Natural killer cell treated with Interleukin-12 subunit alpha and Interleukin-12 subunit beta and Interleukin-15 and Interleukin-18, amount 100 ng/mL, for 72 hours (primary cell): ENCODE measurements at regions not wholly inside any gene's neighbourhood (a gene's known extent, or its start where the extent isn't known, plus 50 kb on each side); places are given as distances from the start of the nearest gene placed in this dataset.

ENCODE experiments used
- ATAC-seq, 2 donors: fragments of 150-1000 bp; cut with Tn5 transposase in 1 of 2; sonication (Bioruptor Pico), chemical (Tn5 transposase) in 1 of 2; 2 replicates each; pipeline ENCODE4 v1.10.0; 2021
- DNase-seq: peaks from one replicate; pipeline ENCODE4 v3.0.0; 2022; ENCODE audit warnings: low spot score
- H3K27ac Mint-ChIP-seq, 2 donors: 1 replicate in 1 of 2; 2 replicates in 1 of 2; pipeline ENCODE4 v1.8.0; 2022; ENCODE audit warnings: mixed read lengths in 2 of 2, mild to moderate bottlenecking in 1 of 2, moderate library complexity in 1 of 2
- H3K27me3 Mint-ChIP-seq, 2 donors: 1 replicate in 1 of 2; 2 replicates in 1 of 2; pipeline ENCODE4 v1.8.0; 2022; ENCODE audit warnings: mixed read lengths in 2 of 2
- H3K36me3 Mint-ChIP-seq: one replicate; pipeline ENCODE4 v1.8.0; 2022; ENCODE audit warnings: mixed read lengths
- H3K4me1 Mint-ChIP-seq, 2 donors: 1 replicate in 1 of 2; 2 replicates in 1 of 2; pipeline ENCODE4 v1.8.0; 2022; ENCODE audit warnings: low read depth in 2 of 2, mixed read lengths in 2 of 2, mild to moderate bottlenecking in 1 of 2
- H3K4me3 Mint-ChIP-seq: one replicate; pipeline ENCODE4 v1.8.0; 2022; ENCODE audit warnings: mixed read lengths
- H3K9me3 Mint-ChIP-seq: 2 replicates; pipeline ENCODE4 v1.8.0; 2022; ENCODE audit warnings: mixed read lengths

DNA sequence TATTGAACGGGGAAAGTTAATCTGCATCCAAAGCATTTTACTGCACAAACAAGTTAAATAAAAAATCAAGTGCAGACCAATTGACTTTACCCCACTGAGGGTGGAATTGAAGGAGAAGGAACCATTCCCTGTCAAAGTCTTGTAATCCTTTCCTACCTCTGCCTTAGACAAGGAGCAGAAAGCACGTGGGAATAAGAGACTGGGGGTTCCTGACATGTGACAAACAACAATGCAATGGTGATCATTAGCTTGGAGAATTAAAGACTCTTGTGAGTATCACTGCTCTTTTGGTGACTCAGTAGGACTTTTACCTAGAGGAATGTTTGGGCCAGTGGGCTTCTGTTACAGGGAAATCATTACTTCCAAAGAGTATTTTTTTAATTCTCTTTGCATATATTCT lies 779.5 kb downstream of the TLR4 start:
- DNase-seq (no peak), ATAC-seq (no peak)
- Mint-ChIP-seq H3K9me3 (peaks cover 20% of the 10 kb centered on the region), H3K4me3 (no peak overlapping the region), H3K36me3 (no peaks in the 10 kb centered on the region), H3K27ac (no peak overlapping the region), H3K4me1 (no peaks in the 10 kb centered on the region), H3K27me3 (no peaks in the 10 kb centered on the region)

DNA sequence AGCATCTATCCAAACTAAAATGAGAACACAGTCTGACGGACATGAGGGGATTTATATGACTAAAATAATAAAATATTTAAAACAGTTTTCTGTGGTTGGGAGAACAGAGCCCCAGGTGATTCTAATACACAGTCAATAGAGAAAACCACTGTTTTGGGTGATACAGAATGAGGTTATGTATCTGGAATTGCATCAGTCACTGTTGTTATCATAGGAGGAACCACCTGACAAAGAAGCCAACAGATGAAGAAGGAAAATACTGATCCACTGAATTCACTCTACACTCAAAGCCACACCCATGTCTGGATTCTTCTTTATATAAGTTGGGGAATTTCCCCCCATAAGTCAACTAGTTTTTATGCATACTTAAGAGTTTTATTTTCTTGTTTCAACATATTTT lies 799.0 kb downstream of the TLR4 start:
- H3K27ac Mint-ChIP-seq: no peak overlapping the region
- H3K27me3 Mint-ChIP-seq: no peaks in the 10 kb centered on the region
- peaks cover 13% of the 10 kb centered on the region for H3K36me3 Mint-ChIP-seq
- H3K9me3 Mint-ChIP-seq: peaks cover 37% of the 10 kb centered on the region
- ATAC-seq (no peak), DNase-seq (no peak)
- no peak overlapping the region for H3K4me3 Mint-ChIP-seq
- H3K4me1 Mint-ChIP-seq: no peaks in the 10 kb centered on the region

DNA sequence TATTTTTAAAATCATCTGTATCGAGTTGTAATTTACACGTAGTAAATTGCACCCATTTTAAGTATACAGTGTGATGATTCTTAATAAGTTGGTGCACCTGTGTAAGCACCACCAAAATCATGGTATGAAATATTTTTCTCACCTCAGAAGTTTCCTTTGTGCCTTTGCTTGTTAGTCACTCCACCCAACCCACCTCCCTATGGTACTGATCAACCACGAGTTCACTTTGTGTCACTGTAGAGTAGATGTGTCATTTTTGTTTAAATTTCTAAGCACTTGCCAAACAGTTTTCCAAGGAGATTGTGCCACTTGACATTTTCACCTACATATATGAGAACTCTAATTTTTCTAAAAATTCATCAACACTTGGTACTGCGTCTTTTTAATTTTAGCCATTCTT lies 806.5 kb downstream of the TLR4 start:
- Mint-ChIP-seq H3K27ac (no peak overlapping the region), H3K4me3 (no peak overlapping the region), H3K27me3 (no peaks in the 10 kb centered on the region), H3K9me3 (peaks cover 19% of the 10 kb centered on the region), H3K4me1 (no peaks in the 10 kb centered on the region), H3K36me3 (peaks cover 2% of the 10 kb centered on the region)
- DNase-seq (no peak), ATAC-seq (no peak)

DNA sequence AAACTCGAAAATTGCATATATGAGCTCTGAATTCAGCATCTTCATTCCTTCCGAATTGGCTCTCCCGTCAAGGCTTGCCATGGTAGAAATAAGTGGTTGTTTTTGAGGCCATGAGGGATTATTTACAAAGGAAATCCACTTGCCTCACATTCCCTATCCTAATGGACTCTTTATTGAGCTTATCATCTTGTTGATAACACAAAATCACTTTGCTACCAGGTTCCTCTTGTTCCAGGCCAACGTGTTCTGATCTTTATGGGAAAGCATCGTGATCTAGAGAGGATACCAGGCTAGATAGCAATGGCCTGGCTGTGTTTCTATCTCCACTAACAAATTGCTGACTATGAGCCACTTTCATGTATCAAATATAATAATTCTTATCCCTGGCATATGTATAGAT lies 811.7 kb downstream of the TLR4 start:
- Mint-ChIP-seq H3K27me3 (no peaks in the 10 kb centered on the region), H3K36me3 (no peaks in the 10 kb centered on the region), H3K9me3 (peaks cover 7% of the 10 kb centered on the region), H3K4me3 (no peak overlapping the region), H3K4me1 (no peaks in the 10 kb centered on the region), H3K27ac (no peak overlapping the region)
- ATAC-seq: no peak
- DNase-seq: no peak

DNA sequence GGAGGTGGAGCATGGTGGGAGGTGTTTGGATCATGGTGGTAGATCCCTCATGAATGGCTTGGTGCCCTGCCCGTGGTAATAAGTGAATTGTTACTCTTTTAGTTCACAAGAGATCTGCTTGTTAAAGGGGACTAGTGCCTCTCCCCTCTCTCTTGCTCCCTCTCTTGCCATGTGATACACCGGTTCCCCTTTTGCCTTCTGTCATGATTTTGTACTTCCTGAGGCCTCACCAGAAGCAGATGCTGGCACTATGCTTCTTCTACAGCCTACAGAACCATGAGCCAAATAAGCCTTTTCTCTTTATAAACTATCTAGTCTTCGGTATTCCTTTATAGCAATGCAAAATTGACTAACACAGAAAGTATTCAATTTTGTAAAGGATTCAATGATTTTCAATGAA lies 817.1 kb downstream of the TLR4 start:
- H3K27me3 Mint-ChIP-seq: no peaks in the 10 kb centered on the region
- H3K4me3 Mint-ChIP-seq: no peak overlapping the region

DNA sequence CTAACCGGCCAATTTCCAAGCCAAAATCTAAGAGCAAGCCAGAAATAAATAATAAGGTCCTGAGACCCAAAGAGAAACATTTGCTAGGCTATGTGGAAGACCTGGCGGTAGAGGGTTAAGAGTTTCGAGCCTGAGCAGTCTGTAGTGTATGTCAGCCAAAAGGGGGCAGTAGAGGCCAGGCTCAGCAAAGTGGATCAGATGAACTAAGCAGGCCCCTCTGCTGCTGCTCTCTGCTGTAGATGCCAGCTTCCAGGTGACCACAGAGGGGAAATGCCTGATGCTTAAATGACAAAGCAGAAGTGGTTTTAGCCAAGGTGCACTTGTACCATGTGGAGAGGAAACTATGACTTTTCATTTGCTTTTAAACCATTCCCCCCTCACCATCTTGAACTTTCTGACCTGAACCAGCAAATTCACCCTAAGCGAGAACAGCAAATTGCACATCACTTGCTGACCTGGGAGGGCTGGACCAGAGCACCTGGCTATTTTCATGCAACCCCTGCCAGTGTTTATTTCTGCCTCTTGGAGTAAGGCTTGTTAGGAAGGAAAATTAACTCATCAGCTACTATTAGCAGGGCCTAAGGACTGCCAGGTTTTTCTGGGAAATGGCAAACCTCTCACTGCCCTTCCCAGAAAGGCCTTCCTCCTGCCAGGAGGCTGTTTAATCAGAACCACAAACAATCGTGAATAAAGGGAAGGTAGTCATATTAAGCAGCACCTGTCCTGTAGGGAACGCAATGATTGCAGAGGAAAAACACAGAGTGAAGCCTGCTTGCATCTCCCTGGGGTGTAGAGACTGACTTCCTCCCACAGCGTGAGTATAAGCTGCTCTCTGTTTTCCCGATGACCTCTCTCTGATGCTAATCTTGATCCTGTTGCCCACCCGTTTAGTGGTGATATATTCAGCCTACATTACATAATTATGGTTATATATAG lies 818.2 kb downstream of the TLR4 start:
- Mint-ChIP-seq H3K36me3 (no peaks in the 10 kb centered on the region), H3K27me3 (no peaks in the 10 kb centered on the region), H3K27ac (no peak overlapping the region), H3K4me1 (no peaks in the 10 kb centered on the region), H3K4me3 (no peak overlapping the region), H3K9me3 (peaks cover 12% of the 10 kb centered on the region)
- DNase-seq: no peak
- ATAC-seq: no peak

More for the DNA sequence above, 817.1 kb downstream of the TLR4 start:
- Mint-ChIP-seq H3K36me3 (no peaks in the 10 kb centered on the region), H3K27ac (no peak overlapping the region), H3K9me3 (peaks cover 12% of the 10 kb centered on the region), H3K4me1 (no peaks in the 10 kb centered on the region)
- ATAC-seq: no peak
- DNase-seq: no peak

DNA sequence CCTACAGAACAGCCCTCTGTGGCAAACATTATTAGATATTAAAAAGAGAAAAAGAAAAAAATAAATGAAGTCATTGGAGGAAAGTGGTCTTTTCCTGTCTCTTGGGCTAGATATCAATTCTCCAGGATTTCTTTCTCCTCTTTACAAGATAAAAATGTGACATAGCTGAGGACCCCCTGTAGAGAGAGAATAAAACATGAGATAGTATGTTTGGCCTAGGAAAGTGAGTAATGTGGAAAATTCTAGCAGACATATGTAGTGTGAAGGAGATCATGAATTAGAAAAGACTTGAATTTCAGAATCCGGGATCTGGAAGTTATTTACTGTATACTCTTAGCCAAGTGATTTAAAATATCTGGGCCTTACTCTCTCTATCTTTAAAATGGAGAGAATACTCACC lies 823.1 kb downstream of the TLR4 start:
- Mint-ChIP-seq H3K9me3 (peaks cover 11% of the 10 kb centered on the region), H3K4me1 (no peaks in the 10 kb centered on the region), H3K36me3 (no peaks in the 10 kb centered on the region), H3K27me3 (no peaks in the 10 kb centered on the region), H3K27ac (no peak overlapping the region), H3K4me3 (no peak overlapping the region)
- ATAC-seq: no peak
- no peak for DNase-seq

DNA sequence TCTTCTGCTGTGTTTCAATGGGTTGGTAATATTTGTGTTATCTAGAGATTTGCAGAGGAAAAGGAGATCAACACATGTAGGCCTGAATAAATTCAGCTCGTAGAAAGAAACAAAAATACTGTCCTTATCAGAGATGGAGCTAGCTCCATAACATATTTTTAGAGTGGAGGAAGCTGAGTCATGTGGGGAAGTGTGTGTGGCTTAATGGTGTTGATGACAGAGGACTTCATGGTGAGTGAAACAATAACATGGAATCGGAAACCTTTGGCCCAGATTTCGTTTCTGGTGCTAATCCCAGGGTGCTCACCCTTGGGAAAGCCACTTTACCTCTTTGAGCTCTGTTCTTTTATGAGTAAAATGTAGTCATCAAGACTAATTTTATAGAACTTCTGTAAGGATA lies 825.0 kb downstream of the TLR4 start:
- Mint-ChIP-seq H3K4me1 (no peaks in the 10 kb centered on the region), H3K27me3 (no peaks in the 10 kb centered on the region), H3K27ac (no peak overlapping the region), H3K9me3 (peaks cover 14% of the 10 kb centered on the region), H3K36me3 (no peaks in the 10 kb centered on the region), H3K4me3 (no peak overlapping the region)
- DNase-seq (no peak), ATAC-seq (no peak)

DNA sequence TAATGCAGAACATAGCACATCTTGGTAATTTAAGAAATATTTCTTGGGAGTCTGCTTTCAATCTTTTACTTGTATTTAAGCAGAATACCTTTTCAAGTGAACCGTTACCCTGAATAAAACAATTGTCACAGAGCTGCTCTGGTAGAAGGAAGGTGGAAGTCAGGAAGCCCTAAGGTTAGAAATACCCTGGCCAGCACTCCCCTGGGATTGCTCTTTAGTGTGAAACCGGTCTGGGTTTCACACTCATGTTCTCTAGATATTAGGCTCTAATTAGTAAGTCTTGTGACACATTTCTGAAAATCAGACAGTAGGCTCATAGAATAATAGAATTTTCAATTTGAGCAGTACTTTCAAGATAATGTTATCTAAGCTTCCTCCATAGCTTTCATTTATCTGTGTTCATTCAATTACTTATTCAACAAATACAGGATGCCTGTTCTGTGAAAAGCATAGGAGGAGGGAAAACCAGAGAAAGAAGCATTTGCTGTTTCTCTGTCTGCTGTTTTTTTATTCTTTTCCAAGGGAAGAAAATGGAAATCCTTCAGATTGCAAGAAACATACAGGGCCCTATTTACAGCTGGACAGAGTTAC lies 825.5 kb downstream of the TLR4 start:
- Mint-ChIP-seq H3K9me3 (peaks cover 9% of the 10 kb centered on the region), H3K4me3 (no peak overlapping the region), H3K4me1 (no peaks in the 10 kb centered on the region), H3K36me3 (no peaks in the 10 kb centered on the region), H3K27me3 (no peaks in the 10 kb centered on the region), H3K27ac (no peak overlapping the region)
- DNase-seq (no peak), ATAC-seq (no peak)

DNA sequence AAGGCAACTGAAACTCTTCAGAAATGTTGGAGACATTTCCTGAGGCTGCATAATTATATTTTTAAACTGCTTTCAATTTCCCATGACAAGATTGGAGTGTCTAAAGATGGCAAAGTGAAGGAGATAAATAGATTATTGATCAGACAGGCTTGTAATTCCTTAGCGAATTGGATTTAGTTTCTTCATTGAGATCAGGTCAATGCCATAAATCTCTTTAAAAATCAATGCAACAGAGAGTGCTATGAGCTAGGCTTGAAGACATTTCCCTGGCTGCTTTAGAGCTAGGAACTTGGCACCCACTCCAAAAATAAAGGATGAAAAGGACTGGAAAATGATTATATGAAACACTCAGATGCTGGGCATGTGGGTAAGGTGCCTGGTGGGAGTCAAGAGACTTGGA lies 828.4 kb downstream of the TLR4 start:
- no peak overlapping the region for H3K4me3 Mint-ChIP-seq
- DNase-seq: no peak
- peaks cover 6% of the 10 kb centered on the region for H3K9me3 Mint-ChIP-seq
- H3K36me3 Mint-ChIP-seq: no peaks in the 10 kb centered on the region
- ATAC-seq: no peak
- no peaks in the 10 kb centered on the region for H3K4me1 Mint-ChIP-seq
- H3K27ac Mint-ChIP-seq: no peak overlapping the region
- no peaks in the 10 kb centered on the region for H3K27me3 Mint-ChIP-seq

DNA sequence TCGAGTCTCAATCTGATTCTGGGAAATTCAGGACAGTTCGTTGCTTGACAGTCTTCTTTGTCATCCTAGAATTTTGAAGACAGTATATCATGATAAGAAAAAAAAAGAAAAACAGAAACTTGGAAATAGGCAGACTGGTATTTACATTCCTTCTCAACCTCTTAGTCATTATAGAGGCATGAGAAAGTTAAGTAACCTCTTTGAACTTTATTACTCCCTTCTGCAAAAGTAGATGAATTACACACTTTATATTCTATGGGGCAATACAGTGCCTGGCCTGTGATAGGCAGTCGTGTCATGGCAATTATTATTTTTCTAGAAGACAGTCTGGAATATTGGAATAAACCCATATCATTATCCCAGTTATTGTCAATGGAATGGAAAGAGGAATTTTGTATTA lies 828.9 kb downstream of the TLR4 start:
- ATAC-seq (no peak), DNase-seq (no peak)
- Mint-ChIP-seq H3K4me1 (no peaks in the 10 kb centered on the region), H3K9me3 (peaks cover 6% of the 10 kb centered on the region), H3K27me3 (no peaks in the 10 kb centered on the region), H3K36me3 (no peaks in the 10 kb centered on the region), H3K27ac (no peak overlapping the region), H3K4me3 (no peak overlapping the region)

DNA sequence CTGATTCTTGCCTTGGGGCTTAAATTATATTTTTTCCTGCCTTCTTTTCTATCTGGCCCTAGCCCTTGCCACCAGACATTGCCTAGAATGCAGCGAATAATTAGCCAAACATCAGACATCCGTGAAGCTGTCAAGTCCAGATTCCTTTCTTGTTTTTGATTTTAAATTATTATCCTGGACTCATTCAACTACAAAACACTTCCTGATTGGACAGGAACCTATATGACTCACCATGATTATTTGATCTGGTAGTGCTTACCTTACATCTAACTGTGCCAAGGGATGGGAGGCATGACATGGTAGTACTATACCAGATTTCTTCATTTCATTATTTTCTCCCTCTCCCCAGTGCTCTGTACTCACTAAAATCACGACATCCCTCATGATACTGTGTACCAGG lies 829.6 kb downstream of the TLR4 start:
- Mint-ChIP-seq H3K4me1 (no peaks in the 10 kb centered on the region), H3K4me3 (no peak overlapping the region), H3K27ac (no peak overlapping the region), H3K36me3 (no peaks in the 10 kb centered on the region), H3K9me3 (peaks cover 6% of the 10 kb centered on the region), H3K27me3 (no peaks in the 10 kb centered on the region)
- ATAC-seq (no peak), DNase-seq (no peak)

DNA sequence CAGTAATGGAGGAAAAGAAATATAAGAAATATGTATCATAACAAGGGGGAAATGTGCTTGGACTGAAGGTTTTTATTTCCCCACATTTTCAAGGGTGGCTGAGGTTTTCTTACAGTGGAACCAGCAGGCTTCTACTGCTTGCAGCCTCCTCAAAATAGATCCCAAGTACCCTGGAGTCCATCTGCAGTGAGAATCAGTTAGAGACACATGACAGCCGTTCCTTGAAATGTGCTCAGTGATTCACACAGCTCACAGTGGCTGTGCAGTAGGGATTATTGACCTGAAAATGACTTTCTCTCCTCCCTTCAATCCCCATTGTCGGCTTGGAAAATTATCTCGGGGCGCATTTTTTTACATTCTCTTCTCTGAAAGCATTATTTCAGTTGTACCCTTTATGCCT lies 832.0 kb downstream of the TLR4 start:
- DNase-seq (no peak), ATAC-seq (no peak)
- no peak overlapping the region for H3K27ac Mint-ChIP-seq
- H3K27me3 Mint-ChIP-seq: no peaks in the 10 kb centered on the region
- no peaks in the 10 kb centered on the region for H3K36me3 Mint-ChIP-seq
- peaks cover 5% of the 10 kb centered on the region for H3K9me3 Mint-ChIP-seq
- H3K4me1 Mint-ChIP-seq: no peaks in the 10 kb centered on the region
- H3K4me3 Mint-ChIP-seq: no peak overlapping the region

DNA sequence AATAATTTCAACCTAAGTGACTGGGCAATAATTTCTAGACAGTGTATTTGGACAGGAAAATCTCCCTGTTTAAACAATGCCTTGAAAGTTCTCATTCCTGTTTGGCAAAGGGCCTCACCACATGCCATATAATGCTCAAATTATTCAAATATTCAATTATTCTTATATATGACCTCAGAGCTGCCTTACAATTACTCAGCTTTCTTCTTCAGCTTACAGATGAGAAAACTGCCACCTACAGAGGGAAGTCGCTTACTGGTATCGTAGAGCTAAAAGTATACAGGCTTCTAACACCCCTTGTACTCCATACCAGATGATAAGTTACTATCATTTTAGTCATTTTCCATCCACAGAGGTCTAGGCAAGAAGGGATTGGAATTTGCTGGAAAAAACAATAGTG lies 830.3 kb downstream of the BRINP1 start:
- no peak overlapping the region for H3K27ac Mint-ChIP-seq
- no peak for ATAC-seq

More for the DNA sequence above, 830.3 kb downstream of the BRINP1 start:
- Mint-ChIP-seq H3K27me3 (no peaks in the 10 kb centered on the region), H3K4me3 (no peak overlapping the region), H3K36me3 (no peaks in the 10 kb centered on the region), H3K9me3 (peaks cover 6% of the 10 kb centered on the region), H3K4me1 (no peaks in the 10 kb centered on the region)
- no peak for DNase-seq
